GM13977 (cell line): ENCODE measurements at regions not wholly inside any gene's neighbourhood (a gene's known extent, or its start where the extent isn't known, plus 50 kb on each side); places are given as distances from the start of the nearest gene placed in this dataset.

Experiments
- DNase-seq: peaks from one replicate; pipeline ENCODE4 v3.0.0; 2012; ENCODE audit warnings: low spot score
- in situ Hi-C: fragments of 300-500 bp; cut with MboI; formaldehyde crosslinking; loops from one replicate; pipeline ENCODE4 v1.12.0; 2022; ENCODE audit warnings: low sequenced_read_pairs, low pct_unique_long_range_greater_than_20kb, mixed read lengths, inconsistent platforms; ENCODE audit not compliant: unreplicated experiment
- TF ChIP-seq, protein P1 (sequence below): IDR thresholded peaks from 2 replicates; pipeline ENCODE4 v1.5.1; 2012; ENCODE audit warnings: mild to moderate bottlenecking, control low read depth; ENCODE audit not compliant: insufficient read depth; ENCODE audit errors: extremely low read depth, missing control alignments

DNA sequence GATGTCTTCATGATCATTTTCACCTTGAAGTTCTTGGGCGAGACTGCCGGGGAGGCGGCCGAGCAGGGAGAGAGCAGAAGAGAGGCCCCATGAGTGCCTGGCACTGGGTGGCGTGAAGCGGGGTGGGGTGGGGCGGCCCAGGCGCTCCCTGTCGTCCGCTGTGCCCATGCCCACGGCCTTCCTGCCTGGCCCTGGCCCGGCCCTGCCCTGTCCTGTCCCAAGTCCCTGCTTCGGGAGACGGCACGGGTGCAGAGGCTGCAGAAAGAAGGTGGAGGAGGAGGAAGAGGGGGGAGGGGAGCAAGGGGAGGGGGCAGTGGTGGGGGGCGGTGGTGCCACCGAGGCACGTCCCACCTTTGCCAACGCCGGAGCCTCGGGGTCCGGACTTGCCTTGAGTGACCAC is 118.4 kb downstream of the PTPRS start:
- TF ChIP-seq, protein P1, sequence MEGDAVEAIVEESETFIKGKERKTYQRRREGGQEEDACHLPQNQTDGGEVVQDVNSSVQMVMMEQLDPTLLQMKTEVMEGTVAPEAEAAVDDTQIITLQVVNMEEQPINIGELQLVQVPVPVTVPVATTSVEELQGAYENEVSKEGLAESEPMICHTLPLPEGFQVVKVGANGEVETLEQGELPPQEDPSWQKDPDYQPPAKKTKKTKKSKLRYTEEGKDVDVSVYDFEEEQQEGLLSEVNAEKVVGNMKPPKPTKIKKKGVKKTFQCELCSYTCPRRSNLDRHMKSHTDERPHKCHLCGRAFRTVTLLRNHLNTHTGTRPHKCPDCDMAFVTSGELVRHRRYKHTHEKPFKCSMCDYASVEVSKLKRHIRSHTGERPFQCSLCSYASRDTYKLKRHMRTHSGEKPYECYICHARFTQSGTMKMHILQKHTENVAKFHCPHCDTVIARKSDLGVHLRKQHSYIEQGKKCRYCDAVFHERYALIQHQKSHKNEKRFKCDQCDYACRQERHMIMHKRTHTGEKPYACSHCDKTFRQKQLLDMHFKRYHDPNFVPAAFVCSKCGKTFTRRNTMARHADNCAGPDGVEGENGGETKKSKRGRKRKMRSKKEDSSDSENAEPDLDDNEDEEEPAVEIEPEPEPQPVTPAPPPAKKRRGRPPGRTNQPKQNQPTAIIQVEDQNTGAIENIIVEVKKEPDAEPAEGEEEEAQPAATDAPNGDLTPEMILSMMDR: no peak
- DNase-seq: no peak
- in situ Hi-C loops: no loop called here

GRCh38 chr19:5220866-5221265 is 119.7 kb downstream of the PTPRS start:
- in situ Hi-C loops: no loop called here
- TF ChIP-seq, protein P1: no peak
- no peak for DNase-seq

GRCh38 chr19:5220361-5220760 is 120.3 kb downstream of the PTPRS start:
- TF ChIP-seq, protein P1: no peak
- in situ Hi-C loops: no loop called here
- no peak for DNase-seq

- in situ Hi-C loops: no loop called here
- DNase-seq: no peak
- TF ChIP-seq, protein P1: no peak
Observed at GRCh38 chr19:5219551-5220304, 120.9 kb downstream of the PTPRS start.

DNA sequence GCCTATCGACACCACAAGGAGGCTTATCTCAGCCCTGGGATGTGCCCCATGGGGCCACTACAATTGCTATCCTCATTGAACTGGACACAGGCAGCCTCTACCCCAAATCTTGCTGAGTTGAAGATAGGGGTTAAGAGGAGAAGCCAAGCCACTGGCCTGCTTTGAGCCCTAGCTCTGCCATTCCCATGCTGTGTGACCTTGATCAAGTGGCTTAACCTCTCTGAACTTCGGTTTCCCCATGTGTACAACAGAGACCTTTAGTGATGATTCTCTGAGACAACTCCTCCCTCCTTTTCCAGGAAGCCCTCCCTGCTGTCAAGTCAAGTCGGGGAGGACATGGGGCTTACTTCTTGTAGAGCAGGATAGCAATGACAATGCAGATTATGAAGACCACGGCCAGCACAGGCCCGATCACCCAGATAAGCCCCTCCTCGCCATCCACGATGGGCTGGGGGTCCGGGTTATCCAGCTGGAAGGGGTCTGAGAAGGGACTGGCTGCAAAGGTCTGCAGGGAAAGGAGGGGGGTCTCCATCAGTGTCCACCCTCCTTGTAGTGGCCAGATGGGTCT is 121.6 kb downstream of the PTPRS start:
- in situ Hi-C loops: no loop called here
- TF ChIP-seq, protein P1: no peak
- DNase-seq: no peak

DNA sequence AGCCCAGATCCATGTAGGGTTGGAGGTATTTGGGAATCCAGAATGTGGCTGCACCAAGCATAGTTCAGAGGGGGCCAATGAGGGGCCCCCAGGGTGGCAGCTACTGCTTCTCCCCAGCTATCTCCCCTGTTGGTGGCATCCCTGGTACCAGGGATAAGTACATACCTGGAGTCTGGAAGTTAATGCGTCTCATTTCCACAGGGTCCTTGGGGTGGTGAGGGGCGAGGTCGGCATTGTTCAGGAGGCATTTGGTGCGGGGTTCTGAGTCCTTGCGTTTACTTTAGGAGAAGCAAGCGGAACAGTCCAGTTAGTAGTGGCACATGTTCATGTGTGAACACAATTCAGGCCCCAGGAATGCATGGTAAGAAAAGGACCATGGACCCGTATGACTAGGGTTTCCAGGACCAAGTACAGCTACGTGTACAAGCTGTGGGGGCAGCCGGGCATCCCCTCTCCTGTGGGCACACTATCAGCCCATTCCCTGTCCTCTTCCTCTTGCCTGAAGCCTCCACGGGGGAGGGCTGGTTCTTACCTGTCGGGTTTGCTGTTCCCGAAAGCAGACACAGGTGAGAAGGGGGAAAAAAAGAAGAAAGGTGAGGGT is 122.3 kb downstream of the PTPRS start:
- no peak for DNase-seq
- TF ChIP-seq, protein P1: no peak
- in situ Hi-C loops: no loop called here
